HepG2 (cell line): ENCODE measurements at regions not wholly inside any gene's neighbourhood (a gene's known extent, or its start where the extent isn't known, plus 50 kb on each side); places are given as distances from the start of the nearest gene placed in this dataset.
"Not testable (repeated sequence)": the region's sequence is repeated elsewhere in the genome, so short reads cannot be mapped to it uniquely, and the experiment has no call there.

ENCODE experiments used
- ATAC-seq: fragments of 200-7000 bp; cut with Tn5 transposase; 3 replicates; pipeline ENCODE4 v1.9.1; 2020; ENCODE audit warnings: mild to moderate bottlenecking, moderate library complexity
- BruUV-seq: library from RNA; stranded (reverse); fragments of 400-500 nt; replicated peaks from 2 replicates; lab custom pipeline; 2021; lab: Mats Ljungman, UMichigan
- CTCF ChIA-PET: fragments of 300-600 bp; formaldehyde crosslinking; extraction: SDS; loops from one replicate; lab custom pipeline; 2021; ENCODE audit warnings: low total read pairs, inconsistent platforms, low intra/inter-chr PET ratio; lab: Yijun Ruan, JAX
- POLR2A ChIA-PET: fragments of 350-600 bp; sonication (Branson Sonifier 250); formaldehyde crosslinking; loops from one replicate; lab custom pipeline; 2020; ENCODE audit warnings: antibody characterized with exemption, inconsistent platforms; lab: Yijun Ruan, JAX
- DNase-seq: peaks from one replicate; pipeline ENCODE4 v3.0.0-alpha.2; 2015; ENCODE audit warnings: low spot score
- FAIRE-seq: peaks from 3 replicates; lab custom pipeline; 2011; peaks lifted over from hg19 to GRCh38; lab: Jason Lieb, UNC
- H2AFZ ChIP-seq: one replicate; pipeline ENCODE4 v1.6.1; 2011; ENCODE audit warnings: low read length, inconsistent platforms
- H3K27ac ChIP-seq: fragments of 300-600 bp; 3 replicates; pipeline ENCODE4 v1.8.0; 2011; ENCODE audit warnings: mixed run types, mild to moderate bottlenecking, mixed read lengths, low read length, inconsistent platforms; ENCODE audit not compliant: insufficient read depth; ENCODE audit errors: extremely low read length
- H3K27me3 ChIP-seq, 2 experiments: fragments of 200-600 bp in 1 of 2; 2 replicates in 1 of 2; 3 replicates in 1 of 2; pipeline versions ENCODE4 v1.6.0 to v1.8.0; 2011; ENCODE audit warnings: low read length in 2 of 2, mild to moderate bottlenecking in 2 of 2, moderate library complexity in 2 of 2, inconsistent platforms in 1 of 2; ENCODE audit not compliant: insufficient read depth in 2 of 2, control insufficient read depth in 1 of 2
- H3K36me3 ChIP-seq, 2 experiments: fragments of 200-600 bp in 1 of 2; replicated peaks in 1 of 2; 2 replicates in 1 of 2; 3 replicates in 1 of 2; pipeline versions ENCODE4 v1.5.1 to v1.8.0; 2011; ENCODE audit warnings: low read length in 2 of 2, inconsistent platforms in 1 of 2; ENCODE audit not compliant: insufficient read depth in 2 of 2, control insufficient read depth in 1 of 2
- H3K4me1 ChIP-seq: 2 replicates; pipeline ENCODE4 v1.5.1; 2012; ENCODE audit warnings: low read length, inconsistent platforms; ENCODE audit not compliant: insufficient read depth
- H3K4me2 ChIP-seq: 2 replicates; pipeline ENCODE4 v1.6.0; 2011; ENCODE audit warnings: low read depth, low read length, inconsistent platforms
- H3K4me3 ChIP-seq, 3 experiments: fragments of 200-600 bp in 1 of 3; sonication (generic), shearing (Covaris generic) in 1 of 3; replicated peaks in 1 of 3; 2 replicates each; pipeline ENCODE4 v1.5.1; 2011 to 2016; ENCODE audit warnings: low read length in 3 of 3, inconsistent platforms in 2 of 3, low read depth in 2 of 3, mild to moderate bottlenecking in 2 of 3, control low read depth in 1 of 3, mixed read lengths in 1 of 3; ENCODE audit not compliant: insufficient read depth in 1 of 3
- H3K79me2 ChIP-seq: one replicate; pipeline ENCODE4 v1.6.1; 2011; ENCODE audit warnings: low read length, inconsistent platforms; ENCODE audit not compliant: insufficient read depth
- H3K9ac ChIP-seq: 2 replicates; pipeline ENCODE4 v1.6.0; 2011; ENCODE audit warnings: mild to moderate bottlenecking, low read depth, low read length, inconsistent platforms; ENCODE audit not compliant: insufficient read depth
- H3K9me3 ChIP-seq: 2 replicates; pipeline ENCODE4 v1.5.1; 2012; ENCODE audit warnings: mild to moderate bottlenecking, low read length
- H4K20me1 ChIP-seq: 2 replicates; pipeline ENCODE4 v1.6.0; 2011; ENCODE audit warnings: inconsistent platforms, mild to moderate bottlenecking, low read length, moderate library complexity; ENCODE audit not compliant: insufficient read depth
- FOXA3 ChIP-seq: IDR thresholded peaks from 2 replicates; pipeline ENCODE4 v1.6.1; 2016; ENCODE audit warnings: missing genetic modification reagents, missing compliant biosample characterization
- KDM6A ChIP-seq: IDR thresholded peaks from 2 replicates; pipeline ENCODE4 v1.6.1; 2016; ENCODE audit warnings: low read depth
- MATR3 ChIP-seq: sonication (generic); formaldehyde crosslinking; IDR thresholded peaks from 2 replicates; pipeline ENCODE4 v1.4.0; 2020; ENCODE audit warnings: missing genetic modification reagents
- ZNF615 ChIP-seq: sonication (generic); formaldehyde crosslinking; IDR thresholded peaks from 2 replicates; pipeline ENCODE4 v1.5.0; 2020; ENCODE audit warnings: mild to moderate bottlenecking, missing genetic modification reagents, borderline replicate concordance
- ZNF616 ChIP-seq: sonication (generic); formaldehyde crosslinking; IDR thresholded peaks from 2 replicates; pipeline ENCODE4 v1.5.0; 2020; ENCODE audit warnings: low read depth, mild to moderate bottlenecking, missing genetic modification reagents
- ZNF713 ChIP-seq: sonication (generic); formaldehyde crosslinking; IDR thresholded peaks from 2 replicates; pipeline ENCODE4 v1.4.0; 2020; ENCODE audit warnings: mild to moderate bottlenecking, missing genetic modification reagents
- ZNF878 ChIP-seq: sonication (generic); formaldehyde crosslinking; IDR thresholded peaks from 2 replicates; pipeline ENCODE4 v1.8.1; 2023; ENCODE audit warnings: mild to moderate bottlenecking, missing genetic modification reagents, moderate library complexity
- ZSCAN30 ChIP-seq: sonication (generic); formaldehyde crosslinking; IDR thresholded peaks from 2 replicates; pipeline ENCODE4 v1.5.0; 2020; ENCODE audit warnings: mild to moderate bottlenecking, missing genetic modification reagents
- WGBS: methylation state at CpG from one replicate; pipeline ENCODE4 v1.1.6; 2017; ENCODE audit warnings: low lambda C conversion rate; 5-methylcytosine and 5-hydroxymethylcytosine counted together
- in situ Hi-C: cut with HindIII; loops from 2 replicates; pipeline ENCODE4 v1.10.0; 2017; ENCODE audit warnings: low pct_unique_long_range_greater_than_20kb; ENCODE audit not compliant: extremely low pct_ligation_motif_present
- intact Hi-C: fragments of 100-400 bp; cut with micrococcal nuclease; formaldehyde crosslinking; loops from one replicate; pipeline ENCODE4 v1.10.0; 2022; ENCODE audit not compliant: unreplicated experiment
- TF ChIP-seq, protein P1 (sequence below), 2 experiments: fragments of 450-650 bp in 1 of 2; sonication (generic) in 1 of 2; formaldehyde crosslinking in 1 of 2; IDR thresholded peaks; 2 replicates each; pipeline versions ENCODE4 v1.6.1 to v1.8.0; 2016 to 2022; ENCODE audit warnings: antibody characterized with exemption in 1 of 2, mild to moderate bottlenecking in 1 of 2, missing genetic modification reagents in 1 of 2

DNA sequence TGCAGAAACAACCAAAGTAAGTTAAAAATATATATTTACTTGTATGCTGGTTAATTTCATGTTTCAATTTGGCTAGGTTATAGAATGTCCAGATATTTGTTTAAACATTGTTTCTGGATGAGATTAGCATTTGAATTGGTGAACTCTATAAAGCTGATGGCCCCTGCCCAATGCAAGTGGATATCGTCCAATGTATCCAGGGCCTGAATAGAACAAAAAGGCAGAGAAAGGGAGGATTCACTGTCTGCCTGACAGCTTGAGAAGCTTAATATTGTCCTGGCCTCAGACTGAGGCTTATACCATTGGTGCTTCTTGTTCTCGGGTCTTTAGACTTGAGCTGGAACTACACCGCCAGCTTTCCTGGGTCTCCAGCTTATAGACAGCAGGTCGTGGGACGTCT, 446.7 kb upstream of the ACTBL2 start (continued):
- TF ChIP-seq ZNF878 (no peak), MATR3 (no peak), ZNF713 (CRISPR knock-in tag) (no peak), KDM6A (CRISPR knock-in tag) (no peak), ZNF615 (CRISPR knock-in tag) (no peak), ZNF616 (no peak), ZSCAN30 (CRISPR knock-in tag) (no peak), FOXA3 (CRISPR knock-in tag) (no peak)
- TF ChIP-seq, protein P1, sequence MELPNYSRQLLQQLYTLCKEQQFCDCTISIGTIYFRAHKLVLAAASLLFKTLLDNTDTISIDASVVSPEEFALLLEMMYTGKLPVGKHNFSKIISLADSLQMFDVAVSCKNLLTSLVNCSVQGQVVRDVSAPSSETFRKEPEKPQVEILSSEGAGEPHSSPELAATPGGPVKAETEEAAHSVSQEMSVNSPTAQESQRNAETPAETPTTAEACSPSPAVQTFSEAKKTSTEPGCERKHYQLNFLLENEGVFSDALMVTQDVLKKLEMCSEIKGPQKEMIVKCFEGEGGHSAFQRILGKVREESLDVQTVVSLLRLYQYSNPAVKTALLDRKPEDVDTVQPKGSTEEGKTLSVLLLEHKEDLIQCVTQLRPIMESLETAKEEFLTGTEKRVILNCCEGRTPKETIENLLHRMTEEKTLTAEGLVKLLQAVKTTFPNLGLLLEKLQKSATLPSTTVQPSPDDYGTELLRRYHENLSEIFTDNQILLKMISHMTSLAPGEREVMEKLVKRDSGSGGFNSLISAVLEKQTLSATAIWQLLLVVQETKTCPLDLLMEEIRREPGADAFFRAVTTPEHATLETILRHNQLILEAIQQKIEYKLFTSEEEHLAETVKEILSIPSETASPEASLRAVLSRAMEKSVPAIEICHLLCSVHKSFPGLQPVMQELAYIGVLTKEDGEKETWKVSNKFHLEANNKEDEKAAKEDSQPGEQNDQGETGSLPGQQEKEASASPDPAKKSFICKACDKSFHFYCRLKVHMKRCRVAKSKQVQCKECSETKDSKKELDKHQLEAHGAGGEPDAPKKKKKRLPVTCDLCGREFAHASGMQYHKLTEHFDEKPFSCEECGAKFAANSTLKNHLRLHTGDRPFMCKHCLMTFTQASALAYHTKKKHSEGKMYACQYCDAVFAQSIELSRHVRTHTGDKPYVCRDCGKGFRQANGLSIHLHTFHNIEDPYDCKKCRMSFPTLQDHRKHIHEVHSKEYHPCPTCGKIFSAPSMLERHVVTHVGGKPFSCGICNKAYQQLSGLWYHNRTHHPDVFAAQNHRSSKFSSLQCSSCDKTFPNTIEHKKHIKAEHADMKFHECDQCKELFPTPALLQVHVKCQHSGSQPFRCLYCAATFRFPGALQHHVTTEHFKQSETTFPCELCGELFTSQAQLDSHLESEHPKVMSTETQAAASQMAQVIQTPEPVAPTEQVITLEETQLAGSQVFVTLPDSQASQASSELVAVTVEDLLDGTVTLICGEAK (IDR thresholded peaks at IDR 0.05), result no peak
- TF ChIP-seq, protein P1 (CRISPR knock-in tag; IDR thresholded peaks at IDR 0.05), result no peak
- TF ChIP-seq, all 625 proteins: peak for 0

- FAIRE-seq, intact Hi-C loops: not testable (repeated sequence)
- 5% methylated on average over 4 of the region's 6 CpGs for WGBS
These were observed 440.5 kb upstream of the ACTBL2 start for GRCh38 chr5:57923094-57923493.

More at GRCh38 chr5:57923094-57923493, 440.5 kb upstream of the ACTBL2 start:
- BruUV-seq, H3K9me3 ChIP-seq, H3K4me1 ChIP-seq, H3K27me3 ChIP-seq, H3K4me3 ChIP-seq, H3K9ac ChIP-seq, H3K36me3 ChIP-seq, POLR2A ChIA-PET, H2AFZ ChIP-seq, H3K4me2 ChIP-seq, CTCF ChIA-PET, H4K20me1 ChIP-seq, H3K79me2 ChIP-seq, ATAC-seq, in situ Hi-C loops, DNase-seq, H3K27ac ChIP-seq: not testable (repeated sequence)
